ENCODE measurements at regions not wholly inside any gene's neighbourhood (a gene's known extent, or its start where the extent isn't known, plus 50 kb on each side); places are given as distances from the start of the nearest gene placed in this dataset.

DNA sequence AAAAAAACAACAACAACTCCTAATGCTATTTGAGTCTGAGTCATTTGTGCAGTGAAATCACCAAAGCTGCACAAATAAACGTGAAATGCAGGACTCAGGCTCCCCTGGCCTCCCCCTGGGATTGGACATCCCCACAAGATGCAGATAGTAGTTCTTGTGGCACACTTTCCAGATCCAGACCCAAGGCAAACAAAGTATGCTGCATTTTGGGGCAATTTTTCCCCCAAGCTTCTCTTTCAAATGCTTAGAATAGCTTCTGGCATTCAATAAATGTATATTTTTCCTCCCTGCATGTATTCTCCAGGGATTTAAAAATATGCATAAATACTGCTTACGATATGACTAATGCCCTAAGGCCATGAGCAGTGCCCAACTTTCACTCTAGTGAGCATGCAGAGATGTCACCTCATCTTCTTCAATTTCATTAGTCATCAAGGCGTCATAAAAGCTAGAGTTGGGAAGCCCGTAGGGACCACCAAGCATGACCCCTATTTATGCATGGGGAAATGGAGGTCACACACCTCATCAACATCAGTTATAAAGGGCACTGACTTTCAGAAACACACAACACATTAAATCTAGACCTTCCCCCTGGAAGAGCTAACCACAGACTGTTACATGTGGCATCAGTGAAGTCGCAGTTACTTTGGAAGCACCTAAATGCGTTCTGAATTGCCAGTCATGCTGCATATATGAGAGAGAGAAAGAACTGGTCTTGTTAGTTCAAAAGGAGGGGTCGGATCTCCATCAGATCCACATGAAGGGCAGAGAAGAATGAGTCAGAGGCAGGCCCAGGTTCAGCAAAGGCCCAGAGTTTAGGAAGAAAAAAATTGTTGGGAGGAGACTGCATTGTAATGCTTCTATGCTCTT is 374.1 kb downstream of the LPIN1 start:
- no peak for DNase-seq
- Histone ChIP-seq H3K9me3 (no peaks in the 10 kb centered on the region), H3K27ac (no peak overlapping the region), H3K27me3 (no peaks in the 10 kb centered on the region), H3K4me1 (peaks cover 0 to 10% (median 4%) of the 10 kb centered on the region in 4 donors), H3K36me3 (no peaks in the 10 kb centered on the region), H3K4me3 (no peak overlapping the region)
- TF ChIP-seq, protein P1, sequence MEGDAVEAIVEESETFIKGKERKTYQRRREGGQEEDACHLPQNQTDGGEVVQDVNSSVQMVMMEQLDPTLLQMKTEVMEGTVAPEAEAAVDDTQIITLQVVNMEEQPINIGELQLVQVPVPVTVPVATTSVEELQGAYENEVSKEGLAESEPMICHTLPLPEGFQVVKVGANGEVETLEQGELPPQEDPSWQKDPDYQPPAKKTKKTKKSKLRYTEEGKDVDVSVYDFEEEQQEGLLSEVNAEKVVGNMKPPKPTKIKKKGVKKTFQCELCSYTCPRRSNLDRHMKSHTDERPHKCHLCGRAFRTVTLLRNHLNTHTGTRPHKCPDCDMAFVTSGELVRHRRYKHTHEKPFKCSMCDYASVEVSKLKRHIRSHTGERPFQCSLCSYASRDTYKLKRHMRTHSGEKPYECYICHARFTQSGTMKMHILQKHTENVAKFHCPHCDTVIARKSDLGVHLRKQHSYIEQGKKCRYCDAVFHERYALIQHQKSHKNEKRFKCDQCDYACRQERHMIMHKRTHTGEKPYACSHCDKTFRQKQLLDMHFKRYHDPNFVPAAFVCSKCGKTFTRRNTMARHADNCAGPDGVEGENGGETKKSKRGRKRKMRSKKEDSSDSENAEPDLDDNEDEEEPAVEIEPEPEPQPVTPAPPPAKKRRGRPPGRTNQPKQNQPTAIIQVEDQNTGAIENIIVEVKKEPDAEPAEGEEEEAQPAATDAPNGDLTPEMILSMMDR (IDR thresholded peaks at IDR 0.05) = no peak
- intact Hi-C loops (cut with DNase I; ENCODE audit: low total_unique reads) = no loop called here

- H3K27me3 ChIP-seq = no peaks in the 10 kb centered on the region
- intact Hi-C loops (cut with DNase I; ENCODE audit: low total_unique reads) = no loop called here
- TF ChIP-seq, protein P1 (IDR thresholded peaks at IDR 0.05) = no peak
- peaks cover 0 to 4% (median 0%) of the 10 kb centered on the region in 3 donors for H3K9me3 ChIP-seq
- H3K4me1 ChIP-seq = peaks cover 0 to 9% (median 4%) of the 10 kb centered on the region in 4 donors
- no peak for DNase-seq
- no peak overlapping the region for H3K4me3 ChIP-seq
- no peaks in the 10 kb centered on the region for H3K36me3 ChIP-seq
- H3K27ac ChIP-seq = no peak overlapping the region
These were observed 378.4 kb downstream of the LPIN1 start for GRCh38 chr2:12124790-12125189.

DNA sequence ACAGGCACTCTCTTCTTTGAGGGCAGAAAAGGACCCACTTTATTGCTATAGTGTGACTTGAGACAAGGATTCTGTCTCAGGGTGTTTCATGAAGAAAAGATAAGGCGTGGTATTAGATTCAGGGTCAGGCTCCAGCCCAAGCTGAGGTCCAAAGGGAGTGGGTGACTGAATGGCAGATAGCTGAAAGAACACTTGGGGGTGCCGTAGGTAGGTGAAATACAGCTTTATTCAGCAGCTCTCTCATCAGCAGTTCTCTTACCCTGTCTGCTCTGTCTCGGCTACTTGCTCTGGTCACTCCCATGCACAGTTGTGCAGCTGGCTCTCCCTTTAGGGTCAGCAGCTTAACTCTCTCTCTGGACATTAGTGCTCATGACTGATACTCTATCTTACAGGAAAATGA is 379.9 kb downstream of the LPIN1 start:
- intact Hi-C loops (cut with DNase I; ENCODE audit: low total_unique reads) = no loop called here
- no peak for DNase-seq
- no peak overlapping the region for H3K4me3 ChIP-seq
- no peaks in the 10 kb centered on the region for H3K36me3 ChIP-seq
- H3K27me3 ChIP-seq = no peaks in the 10 kb centered on the region
- TF ChIP-seq, protein P1 (IDR thresholded peaks at IDR 0.05) = no peak
- no peaks in the 10 kb centered on the region for H3K4me1 ChIP-seq
- H3K9me3 ChIP-seq = peaks cover 0 to 4% (median 0%) of the 10 kb centered on the region in 3 donors
- no peak overlapping the region for H3K27ac ChIP-seq

- TF ChIP-seq, protein P1 (IDR thresholded peaks at IDR 0.05) = no peak
- Histone ChIP-seq H3K27me3 (no peaks in the 10 kb centered on the region), H3K4me3 (no peak overlapping the region), H3K4me1 (peaks cover 0 to 6% (median 0%) of the 10 kb centered on the region in 4 donors), H3K36me3 (no peaks in the 10 kb centered on the region), H3K27ac (no peak overlapping the region), H3K9me3 (peaks cover 0 to 4% (median 0%) of the 10 kb centered on the region in 3 donors)
- intact Hi-C loops (cut with DNase I; ENCODE audit: low total_unique reads) = no loop called here
- no peak for DNase-seq
These were observed 381.2 kb downstream of the LPIN1 start for GRCh38 chr2:12127638-12128037.

DNA sequence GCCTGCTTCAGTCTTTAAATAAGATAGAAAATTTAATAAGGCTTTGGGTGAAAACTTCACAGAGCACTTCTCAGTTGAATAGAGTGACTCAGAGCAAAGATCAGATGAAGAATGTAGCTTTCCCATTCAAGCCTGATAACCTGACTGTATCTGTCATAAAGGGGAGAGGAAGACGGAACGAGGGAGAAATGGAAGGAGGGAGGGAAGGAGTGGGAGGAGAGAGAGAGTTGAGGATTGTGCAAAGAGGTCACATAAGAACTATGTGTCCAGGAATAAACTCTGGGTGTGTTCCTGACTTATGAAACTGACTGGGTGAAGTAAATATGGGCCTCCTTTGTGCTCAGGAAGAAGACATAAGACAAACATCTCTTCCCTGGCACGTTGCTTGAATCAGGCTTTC is 385.5 kb downstream of the LPIN1 start:
- TF ChIP-seq, protein P1 (IDR thresholded peaks at IDR 0.05) = no peak
- intact Hi-C loops (cut with DNase I; ENCODE audit: low total_unique reads) = no loop called here
- peaks cover 0 to 6% (median 0%) of the 10 kb centered on the region in 4 donors for H3K4me1 ChIP-seq
- H3K4me3 ChIP-seq = no peak overlapping the region
- no peak for DNase-seq
- peaks cover 0 to 1% (median 0%) of the 10 kb centered on the region in 3 donors for H3K9me3 ChIP-seq
- no peak overlapping the region for H3K27ac ChIP-seq
- H3K36me3 ChIP-seq = no peaks in the 10 kb centered on the region
- no peaks in the 10 kb centered on the region for H3K27me3 ChIP-seq

Measured in tibial artery (tissue), 4 donors.